ENCODE measurements at regions not wholly inside any gene's neighbourhood (a gene's known extent, or its start where the extent isn't known, plus 50 kb on each side); places are given as distances from the start of the nearest gene placed in this dataset.
"Not testable (repeated sequence)": the region's sequence is repeated elsewhere in the genome, so short reads cannot be mapped to it uniquely, and the experiment has no call there.

- no peak for DNase-seq
- H3K9me3 Mint-ChIP-seq, result no peaks in the 10 kb centered on the region
- no peak overlapping the region for H3K4me3 Mint-ChIP-seq
Observed at GRCh38 chr15:31501536-31502157, 175.0 kb downstream of the KLF13 start.

GRCh38 chr15:31502541-31503229 is 176.1 kb downstream of the KLF13 start:
- Mint-ChIP-seq H3K4me3 (no peak overlapping the region), H3K9me3 (peaks cover 1% of the 10 kb centered on the region), H3K36me3 (no peaks in the 10 kb centered on the region), H3K27ac (no peak overlapping the region), H3K4me1 (peaks cover 6% of the 10 kb centered on the region), H3K27me3 (peaks cover 10% of the 10 kb centered on the region)
- DNase-seq, result no peak

More at GRCh38 chr15:31501536-31502157, 175.0 kb downstream of the KLF13 start:
- peaks cover 3% of the 10 kb centered on the region for H3K27me3 Mint-ChIP-seq
- H3K36me3 Mint-ChIP-seq, result no peaks in the 10 kb centered on the region
- peaks cover 5% of the 10 kb centered on the region for H3K4me1 Mint-ChIP-seq
- H3K27ac Mint-ChIP-seq, result no peak overlapping the region

- no peak overlapping the region for H3K27ac Mint-ChIP-seq
- H3K9me3 Mint-ChIP-seq, result peaks cover 4% of the 10 kb centered on the region
- H3K4me3 Mint-ChIP-seq, result no peak overlapping the region
- peaks cover 8% of the 10 kb centered on the region for H3K4me1 Mint-ChIP-seq
- no peaks in the 10 kb centered on the region for H3K36me3 Mint-ChIP-seq
- peaks cover 14% of the 10 kb centered on the region for H3K27me3 Mint-ChIP-seq
- no peak for DNase-seq
Observed at GRCh38 chr15:31503256-31503655, 176.6 kb downstream of the KLF13 start.

- Mint-ChIP-seq H3K4me1 (peaks cover 8% of the 10 kb centered on the region), H3K4me3 (no peak overlapping the region), H3K9me3 (peaks cover 5% of the 10 kb centered on the region), H3K27me3 (peaks cover 19% of the 10 kb centered on the region), H3K27ac (no peak overlapping the region), H3K36me3 (no peaks in the 10 kb centered on the region)
- no peak for DNase-seq
Observed at GRCh38 chr15:31503758-31504461, 177.3 kb downstream of the KLF13 start.

GRCh38 chr15:31504462-31504839 is 177.8 kb downstream of the KLF13 start:
- H3K4me1 Mint-ChIP-seq, result peaks cover 8% of the 10 kb centered on the region
- no peak for DNase-seq
- H3K4me3 Mint-ChIP-seq, result no peak overlapping the region
- no peaks in the 10 kb centered on the region for H3K36me3 Mint-ChIP-seq
- H3K27me3 Mint-ChIP-seq, result peaks cover 19% of the 10 kb centered on the region
- peaks cover 5% of the 10 kb centered on the region for H3K9me3 Mint-ChIP-seq
- H3K27ac Mint-ChIP-seq, result no peak overlapping the region

GRCh38 chr15:31507573-31507972 is 180.9 kb downstream of the KLF13 start:
- Mint-ChIP-seq H3K4me1 (peaks cover 14% of the 10 kb centered on the region), H3K27me3 (peaks cover 22% of the 10 kb centered on the region)
- not testable (repeated sequence) for DNase-seq, H3K9me3 Mint-ChIP-seq, H3K27ac Mint-ChIP-seq, H3K36me3 Mint-ChIP-seq, H3K4me3 Mint-ChIP-seq

- peaks cover 5% of the 10 kb centered on the region for H3K9me3 Mint-ChIP-seq
- H3K27me3 Mint-ChIP-seq, result peaks cover 31% of the 10 kb centered on the region
- H3K4me3 Mint-ChIP-seq, result no peak overlapping the region
- peaks cover 22% of the 10 kb centered on the region for H3K4me1 Mint-ChIP-seq
- no peaks in the 10 kb centered on the region for H3K36me3 Mint-ChIP-seq
- H3K27ac Mint-ChIP-seq, result no peak overlapping the region
- DNase-seq, result no peak
Observed at GRCh38 chr15:31508656-31509055, 182.0 kb downstream of the KLF13 start.

- Mint-ChIP-seq H3K9me3 (peaks cover 6% of the 10 kb centered on the region), H3K27me3 (peaks cover 44% of the 10 kb centered on the region), H3K4me3 (no peak overlapping the region), H3K4me1 (peaks cover 22% of the 10 kb centered on the region), H3K36me3 (no peaks in the 10 kb centered on the region), H3K27ac (no peak overlapping the region)
- no peak for DNase-seq
Observed at GRCh38 chr15:31510057-31510456, 183.4 kb downstream of the KLF13 start.

- Mint-ChIP-seq H3K4me1 (peaks cover 22% of the 10 kb centered on the region), H3K27ac (peak overlapping the region; percentile 34), H3K27me3 (peaks cover 55% of the 10 kb centered on the region), H3K9me3 (peaks cover 6% of the 10 kb centered on the region), H3K4me3 (peak overlapping the region; percentile 18), H3K36me3 (no peaks in the 10 kb centered on the region)
- DNase-seq, result peak; percentile 57
Observed at GRCh38 chr15:31511707-31512310, 185.2 kb downstream of the KLF13 start.

- no peak overlapping the region for H3K27ac Mint-ChIP-seq
Observed at GRCh38 chr15:31513178-31513577, 186.5 kb downstream of the KLF13 start.

GRCh38 chr15:31516440-31516839 is 189.8 kb downstream of the KLF13 start:
- Mint-ChIP-seq H3K4me3 (no peak overlapping the region), H3K9me3 (peaks cover 1% of the 10 kb centered on the region)

More at GRCh38 chr15:31513178-31513577, 186.5 kb downstream of the KLF13 start:
- peaks cover 45% of the 10 kb centered on the region for H3K27me3 Mint-ChIP-seq
- no peaks in the 10 kb centered on the region for H3K36me3 Mint-ChIP-seq
- H3K9me3 Mint-ChIP-seq, result peaks cover 3% of the 10 kb centered on the region
- no peak for DNase-seq
- H3K4me3 Mint-ChIP-seq, result no peak overlapping the region
- peaks cover 18% of the 10 kb centered on the region for H3K4me1 Mint-ChIP-seq

GRCh38 chr15:31516874-31517273 is 190.2 kb downstream of the KLF13 start:
- peaks cover 15% of the 10 kb centered on the region for H3K4me1 Mint-ChIP-seq
- peaks cover 43% of the 10 kb centered on the region for H3K27me3 Mint-ChIP-seq
- no peak for DNase-seq

More at GRCh38 chr15:31516440-31516839, 189.8 kb downstream of the KLF13 start:
- DNase-seq, result no peak
- H3K4me1 Mint-ChIP-seq, result peaks cover 16% of the 10 kb centered on the region
- H3K27ac Mint-ChIP-seq, result no peak overlapping the region
- peaks cover 43% of the 10 kb centered on the region for H3K27me3 Mint-ChIP-seq
- H3K36me3 Mint-ChIP-seq, result no peaks in the 10 kb centered on the region

GRCh38 chr15:31517711-31518110 is 191.1 kb downstream of the KLF13 start:
- no peak overlapping the region for H3K27ac Mint-ChIP-seq
- H3K27me3 Mint-ChIP-seq, result peaks cover 39% of the 10 kb centered on the region
- peaks cover 7% of the 10 kb centered on the region for H3K4me1 Mint-ChIP-seq
- no peak for DNase-seq
- H3K9me3 Mint-ChIP-seq, result peaks cover 1% of the 10 kb centered on the region
- H3K4me3 Mint-ChIP-seq, result no peak overlapping the region
- H3K36me3 Mint-ChIP-seq, result no peaks in the 10 kb centered on the region

More at GRCh38 chr15:31516874-31517273, 190.2 kb downstream of the KLF13 start:
- no peak overlapping the region for H3K4me3 Mint-ChIP-seq
- H3K27ac Mint-ChIP-seq, result no peak overlapping the region
- peaks cover 1% of the 10 kb centered on the region for H3K9me3 Mint-ChIP-seq
- H3K36me3 Mint-ChIP-seq, result no peaks in the 10 kb centered on the region

GRCh38 chr15:31522028-31522427 is 195.4 kb downstream of the KLF13 start:
- no peak overlapping the region for H3K4me3 Mint-ChIP-seq
- no peaks in the 10 kb centered on the region for H3K36me3 Mint-ChIP-seq
- DNase-seq, result no peak
- H3K9me3 Mint-ChIP-seq, result no peaks in the 10 kb centered on the region
- no peak overlapping the region for H3K27ac Mint-ChIP-seq
- peaks cover 3% of the 10 kb centered on the region for H3K27me3 Mint-ChIP-seq
- H3K4me1 Mint-ChIP-seq, result no peaks in the 10 kb centered on the region

GRCh38 chr15:31523027-31523654 is 196.5 kb downstream of the KLF13 start:
- Mint-ChIP-seq H3K4me1 (no peaks in the 10 kb centered on the region), H3K36me3 (no peaks in the 10 kb centered on the region), H3K27ac (no peak overlapping the region), H3K27me3 (peaks cover 6% of the 10 kb centered on the region), H3K9me3 (no peaks in the 10 kb centered on the region), H3K4me3 (no peak overlapping the region)
- no peak for DNase-seq

Data from activated naive CD8-positive, alpha-beta T cell treated with anti-CD3 and anti-CD28 coated beads for 36 hours (primary cell).